GM19455 (cell line): ENCODE measurements at regions not wholly inside any gene's neighbourhood (a gene's known extent, or its start where the extent isn't known, plus 50 kb on each side); places are given as distances from the start of the nearest gene placed in this dataset.

Experiments
- ATAC-seq: cut with Tn5 transposase; IDR thresholded peaks from one replicate; pipeline ENCODE4 v1.9.1; 2021; ENCODE audit not compliant: unreplicated experiment

DNA sequence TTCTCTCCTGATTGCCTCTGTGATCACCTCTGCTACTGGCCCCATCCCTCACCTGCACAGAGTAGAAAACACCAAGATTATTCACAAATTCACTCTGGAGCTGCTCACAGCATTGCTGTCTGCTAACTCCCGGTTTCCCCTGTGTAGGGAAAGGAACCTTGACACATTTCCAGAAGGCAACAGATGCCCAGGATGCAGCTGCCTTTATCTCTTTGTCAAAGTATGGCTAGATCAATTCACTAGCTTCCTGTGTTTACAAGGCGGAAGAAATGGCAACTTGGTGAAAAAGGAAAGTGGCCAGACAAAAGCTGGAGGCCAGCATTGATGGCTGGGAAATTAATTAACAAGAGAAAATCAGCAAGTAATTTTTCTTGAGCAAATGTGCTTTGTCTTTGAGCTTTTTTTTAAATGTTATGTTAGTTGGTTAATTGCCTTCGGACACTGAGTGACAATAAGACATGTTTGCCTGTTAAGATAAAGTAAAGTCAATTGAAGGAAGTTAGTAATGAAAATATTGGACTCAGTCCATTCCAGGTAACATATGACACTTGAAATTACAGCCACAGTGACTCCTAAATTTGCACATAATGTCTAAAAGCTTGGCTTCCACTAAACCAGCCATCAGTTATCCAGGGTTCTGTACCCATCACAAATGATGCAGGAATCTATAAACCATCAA lies 394.6 kb upstream of the IL12A start:
- no peak for ATAC-seq

DNA sequence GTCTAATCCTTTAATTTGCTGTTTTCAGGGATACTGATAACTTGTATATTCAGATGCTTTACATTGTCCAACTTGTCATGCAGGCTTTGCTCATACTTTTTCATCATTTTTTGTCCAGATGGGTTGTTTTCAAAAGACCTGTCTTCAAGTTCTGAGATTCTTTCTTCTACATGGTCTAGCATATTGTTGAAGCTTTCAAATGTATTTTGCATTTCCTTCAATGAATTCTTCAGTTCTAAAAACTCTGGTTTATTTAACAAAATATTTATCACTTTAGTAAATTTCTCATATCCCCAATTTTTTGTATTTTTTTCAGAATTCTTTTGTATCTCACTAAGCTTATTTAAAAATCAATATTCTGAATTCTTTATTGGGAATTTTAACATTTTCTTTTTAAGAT lies 388.3 kb upstream of the IL12A start:
- no peak for ATAC-seq

DNA sequence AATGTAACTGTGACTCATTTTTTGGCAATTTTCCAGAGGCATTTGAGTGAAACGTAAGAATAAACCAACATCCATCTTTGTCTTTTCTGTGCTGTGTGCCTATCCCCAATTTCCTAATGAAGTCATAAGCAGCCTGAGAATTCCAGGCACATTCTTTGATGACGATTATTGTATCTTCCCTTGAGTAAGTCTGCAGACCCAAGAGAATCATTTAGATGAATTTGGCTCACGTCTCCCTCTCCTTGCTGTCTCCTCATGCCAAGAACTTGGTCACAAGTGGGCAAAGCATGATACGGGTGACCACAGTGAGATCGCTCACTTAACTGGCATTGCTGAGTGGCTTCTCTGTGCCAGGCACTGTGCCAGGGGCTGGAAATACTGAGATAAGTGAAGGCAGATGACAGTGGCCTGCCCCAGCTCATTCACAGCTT lies 384.5 kb upstream of the IL12A start:
- no peak for ATAC-seq

DNA sequence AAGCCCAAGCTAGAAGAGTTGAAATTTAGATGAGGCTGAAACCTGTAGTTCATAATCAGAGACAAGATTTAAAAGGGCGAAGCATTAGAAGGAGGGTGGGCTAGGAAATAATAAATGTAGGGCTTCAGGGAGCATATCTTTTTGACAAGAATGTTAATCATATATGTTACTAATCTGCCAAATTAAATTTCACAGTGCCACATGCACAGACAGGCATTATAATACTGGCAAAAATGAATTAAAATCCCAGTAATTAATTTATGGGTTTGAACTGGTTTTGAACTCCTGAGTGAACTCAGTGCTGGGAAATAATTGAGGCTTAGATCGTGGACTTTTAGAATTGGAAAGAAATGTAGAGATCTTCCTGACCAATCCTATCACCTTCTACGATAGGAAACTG lies 383.5 kb upstream of the IL12A start:
- no peak for ATAC-seq

DNA sequence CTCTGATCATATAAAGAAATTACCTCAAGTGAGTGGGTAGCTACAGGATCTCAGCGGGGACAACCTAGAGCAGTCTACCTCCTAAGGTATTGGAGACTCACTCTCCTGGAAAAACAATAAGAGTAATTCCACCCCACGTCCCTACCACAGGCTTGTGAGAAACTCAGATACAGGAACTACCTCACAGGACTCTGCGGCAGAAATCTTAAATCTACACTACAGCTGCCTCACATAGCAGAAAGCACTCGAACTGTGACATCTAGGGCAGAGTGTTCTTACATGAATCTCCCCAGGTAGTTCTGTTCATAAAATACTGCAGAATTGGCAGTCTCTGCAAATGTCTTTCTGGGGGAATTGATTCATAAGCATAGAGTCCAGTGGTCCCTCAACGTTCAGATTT lies 382.9 kb upstream of the IL12A start:
- ATAC-seq, result no peak

DNA sequence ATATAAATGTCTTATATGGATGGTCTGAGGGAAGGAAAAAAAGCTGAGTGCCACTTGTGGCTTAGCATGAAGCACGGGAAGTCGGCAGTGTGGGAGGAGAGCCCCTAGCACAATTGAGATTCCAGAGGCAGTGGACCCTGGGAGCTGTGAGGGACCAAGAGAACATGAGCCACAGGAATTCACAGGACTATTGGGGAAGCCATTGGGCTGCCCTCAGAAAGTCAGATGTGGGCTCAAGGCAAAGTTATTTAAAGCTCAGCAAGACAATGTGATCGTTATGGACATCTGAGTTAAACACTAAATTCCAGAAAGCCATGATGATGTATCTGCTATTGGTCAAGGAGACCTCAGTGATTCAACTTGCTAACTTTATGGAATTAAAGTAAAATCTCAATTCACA lies 380.8 kb upstream of the IL12A start:
- ATAC-seq, result no peak

DNA sequence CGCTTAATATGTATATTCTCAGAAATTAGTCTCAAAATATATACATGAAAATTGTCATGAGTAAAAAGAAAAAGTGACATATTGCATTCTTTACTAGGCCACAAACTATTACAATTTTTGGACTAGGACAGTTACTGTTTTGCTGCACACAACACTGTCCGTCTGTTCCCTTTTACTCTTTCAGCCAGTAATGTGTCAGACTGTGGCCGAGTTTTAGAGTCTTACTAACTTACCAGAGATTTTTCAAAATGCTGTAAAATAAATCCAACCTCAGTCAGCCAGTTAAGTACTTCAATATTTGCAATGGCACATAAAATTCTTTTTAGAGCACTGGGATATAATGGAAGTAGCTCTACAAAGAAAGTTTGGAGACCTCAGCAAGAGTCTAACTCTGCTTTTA lies 380.3 kb upstream of the IL12A start:
- ATAC-seq, result no peak

DNA sequence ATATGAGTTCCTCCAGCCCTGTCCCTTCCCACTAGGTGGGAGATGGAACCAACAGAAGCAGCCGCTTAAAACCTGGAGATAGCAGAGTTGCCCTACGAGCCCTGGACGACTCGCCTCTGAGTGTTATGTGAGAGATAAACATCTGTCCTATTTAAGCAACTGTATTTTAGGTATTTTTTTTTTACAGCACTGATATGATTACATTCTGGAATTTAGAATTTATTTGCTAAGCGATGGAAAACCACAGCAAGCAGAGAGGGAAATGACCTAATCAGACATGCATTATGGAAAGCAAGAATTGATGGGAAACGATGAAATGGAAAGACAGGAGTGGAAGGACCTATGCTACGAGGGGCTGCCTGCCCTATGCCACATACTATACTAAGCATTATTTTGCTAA lies 379.0 kb upstream of the IL12A start:
- ATAC-seq, result no peak

DNA sequence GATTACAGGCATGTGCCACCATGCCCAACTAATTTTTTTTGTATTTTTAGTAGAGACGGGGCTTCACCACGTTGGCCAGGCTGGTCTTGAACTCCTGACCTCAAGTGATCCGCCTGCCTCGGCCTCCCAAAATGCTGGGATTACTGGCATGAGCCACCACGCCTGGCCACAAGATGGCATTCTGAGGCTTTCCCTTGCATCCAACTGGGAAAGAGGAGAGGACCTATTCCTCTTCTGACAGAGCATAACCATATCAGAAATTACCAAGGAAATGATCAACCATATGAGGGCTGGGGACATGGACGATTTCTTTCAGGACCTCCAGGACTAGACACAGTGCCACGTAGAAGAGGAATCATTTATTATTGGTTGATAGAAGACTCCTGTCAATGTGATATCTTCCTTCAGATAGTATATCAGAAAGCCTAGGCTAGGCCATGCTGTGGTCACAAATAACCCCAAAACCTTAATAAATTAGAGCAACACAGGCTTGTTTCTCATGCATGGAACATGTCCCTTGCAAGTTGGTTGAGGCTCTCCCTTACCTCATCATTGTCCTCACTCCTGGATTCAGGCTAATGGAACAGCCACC lies 372.3 kb upstream of the IL12A start:
- no peak for ATAC-seq

DNA sequence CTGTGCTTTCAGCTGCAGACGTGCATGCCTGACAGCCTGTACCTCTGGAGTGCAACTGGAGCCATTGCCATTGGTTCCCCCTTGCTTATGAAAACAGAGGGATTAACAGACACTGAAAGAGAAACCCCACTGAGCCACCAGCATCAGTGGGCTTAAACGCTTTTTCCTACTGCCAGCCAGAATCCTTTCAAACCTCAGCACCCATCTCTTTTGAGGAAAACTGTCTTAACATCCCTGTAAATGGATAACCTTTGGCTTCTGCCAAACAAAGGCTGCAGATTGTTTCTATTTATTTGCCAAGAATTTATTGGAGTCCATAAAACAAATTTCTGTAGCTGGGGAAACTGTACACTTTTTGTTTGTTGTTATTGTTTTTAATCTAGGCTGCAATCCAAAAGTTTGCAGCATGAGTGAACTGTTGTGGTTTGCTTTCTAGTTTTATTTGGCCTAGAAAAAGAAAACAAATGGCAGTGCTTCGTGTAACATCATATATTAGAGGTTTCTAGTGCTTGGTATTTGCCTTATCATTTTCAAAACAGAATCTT lies 369.2 kb upstream of the IL12A start:
- no peak for ATAC-seq

DNA sequence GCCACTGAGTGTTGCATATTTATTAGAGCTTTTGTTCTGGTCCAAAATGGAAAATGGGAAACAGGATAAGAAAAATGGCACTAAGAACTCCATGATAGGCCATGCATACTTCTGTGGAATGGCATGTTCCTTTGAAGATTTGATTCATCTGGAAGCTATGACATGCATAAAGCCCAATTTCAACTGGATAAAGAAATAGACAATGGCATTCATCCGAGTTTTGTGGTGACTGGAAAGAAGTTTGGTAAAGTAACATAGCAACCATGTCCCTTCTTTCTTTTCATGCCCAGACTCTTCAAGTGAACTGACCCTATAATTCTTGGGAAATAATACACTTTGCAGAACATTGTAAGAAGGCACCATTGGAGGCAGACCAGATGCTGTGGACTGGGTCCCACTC lies 368.4 kb upstream of the IL12A start:
- ATAC-seq, result no peak

DNA sequence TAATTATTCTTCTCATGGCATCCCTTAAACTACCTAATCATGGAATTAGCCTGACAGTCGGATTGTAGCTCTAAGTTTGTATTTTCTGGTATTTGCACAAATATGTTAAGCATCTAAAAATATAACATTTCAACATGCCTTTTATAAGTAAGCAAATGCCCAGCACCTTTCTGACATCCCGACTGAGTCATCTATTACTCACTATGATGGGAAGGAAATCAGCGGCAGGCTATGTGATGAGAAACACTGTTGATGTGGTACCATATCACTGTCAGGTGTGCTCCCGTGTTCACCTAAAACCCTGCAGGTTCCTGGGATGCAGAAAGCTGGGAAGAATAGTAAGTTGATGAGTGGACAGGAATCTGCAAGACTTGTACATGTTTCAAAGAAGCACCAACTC lies 367.8 kb upstream of the IL12A start:
- ATAC-seq, result no peak

DNA sequence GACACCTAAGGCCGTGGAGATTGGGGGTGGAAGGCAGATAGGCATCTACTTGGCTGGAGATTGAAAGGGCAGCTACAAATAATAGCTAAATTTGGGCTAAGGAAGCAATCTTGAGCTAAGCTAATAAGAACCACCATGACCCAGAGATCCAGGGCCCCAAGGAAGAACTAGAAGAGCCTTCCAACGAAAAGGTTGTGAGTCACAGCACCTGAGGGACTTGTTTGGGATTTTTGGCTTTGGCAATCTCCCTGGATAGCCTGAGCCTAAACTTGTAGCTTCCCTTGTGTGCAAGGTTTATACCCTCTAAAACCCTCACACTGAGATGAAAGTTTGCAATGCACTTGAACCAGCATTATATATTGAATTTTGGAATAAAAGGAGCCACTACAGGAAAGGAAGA lies 364.0 kb upstream of the IL12A start:
- ATAC-seq, result no peak

DNA sequence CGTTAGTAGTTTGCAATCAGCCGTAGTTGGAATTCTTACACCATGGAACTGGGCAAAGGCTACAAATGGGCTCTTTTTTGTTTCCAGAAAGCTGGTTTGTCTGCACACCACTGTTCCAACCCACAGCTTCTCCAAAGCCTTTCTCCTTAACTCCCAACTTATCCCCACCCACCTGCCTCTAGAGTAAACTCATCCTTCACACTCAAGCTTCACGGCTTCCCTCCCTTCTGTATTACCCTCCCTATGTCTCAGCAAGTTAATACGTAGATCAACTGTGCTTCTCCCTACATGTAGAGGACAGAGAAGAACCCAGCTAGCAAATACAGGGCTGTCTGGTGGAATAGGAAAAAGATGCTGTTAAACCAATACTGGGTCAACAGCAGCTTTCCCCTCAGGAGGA lies 363.0 kb upstream of the IL12A start:
- ATAC-seq, result no peak

DNA sequence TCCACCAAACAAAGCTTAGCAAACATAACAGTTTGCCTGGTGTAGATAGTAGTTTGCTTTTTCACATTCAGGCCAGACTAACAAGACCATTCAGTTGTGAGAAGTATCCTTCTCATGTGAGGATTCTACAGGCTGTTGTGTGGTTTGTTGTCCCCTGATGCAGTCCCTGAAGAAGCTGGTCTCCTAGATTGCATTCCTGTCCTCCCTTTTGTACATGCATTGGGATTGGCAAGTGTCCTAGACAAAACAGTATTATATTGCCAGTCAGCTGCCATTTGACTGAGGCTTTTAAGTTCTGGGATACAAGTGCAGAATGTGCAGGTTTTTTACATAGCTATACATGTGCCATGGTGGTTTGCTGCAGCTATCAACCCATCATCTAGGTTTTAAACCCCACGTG lies 362.0 kb upstream of the IL12A start:
- ATAC-seq, result no peak

DNA sequence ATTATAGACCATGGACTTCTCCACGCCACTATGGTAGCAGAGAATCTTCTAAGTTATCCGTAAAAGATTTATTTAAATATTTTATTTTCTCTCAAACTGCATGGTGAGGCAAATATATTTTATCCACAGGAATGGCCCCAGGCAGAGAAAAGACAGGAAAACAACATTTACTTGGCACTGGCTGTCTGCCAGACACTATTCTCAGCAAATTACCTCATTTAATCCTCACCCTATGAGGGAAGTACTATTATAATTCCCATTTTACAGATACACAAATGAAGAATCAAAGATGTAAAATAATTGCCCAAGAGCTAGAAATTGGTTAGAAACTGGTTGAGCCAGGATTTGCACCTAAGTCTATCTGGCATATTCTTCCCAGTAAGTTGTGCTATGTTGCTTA lies 361.4 kb upstream of the IL12A start:
- no peak for ATAC-seq

DNA sequence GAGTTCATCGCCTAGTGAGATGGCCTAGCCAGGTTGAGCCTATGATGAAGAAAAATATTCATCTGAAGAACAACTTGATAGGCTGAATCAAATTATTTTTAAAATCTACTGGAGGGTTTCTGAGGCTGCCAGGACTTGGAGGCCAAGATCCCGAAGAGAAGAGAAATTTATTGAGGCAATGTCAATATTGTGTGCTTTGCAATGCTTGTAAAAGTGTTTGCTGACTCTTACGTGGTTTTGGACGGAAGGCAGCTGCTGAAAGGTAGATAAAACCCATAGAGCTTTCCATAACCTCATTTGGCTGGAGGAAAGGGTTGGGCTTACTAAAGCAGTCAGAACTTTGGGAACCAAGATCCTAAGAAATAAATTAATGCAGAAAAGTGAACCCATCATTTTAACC lies 361.0 kb upstream of the IL12A start:
- ATAC-seq, result no peak

DNA sequence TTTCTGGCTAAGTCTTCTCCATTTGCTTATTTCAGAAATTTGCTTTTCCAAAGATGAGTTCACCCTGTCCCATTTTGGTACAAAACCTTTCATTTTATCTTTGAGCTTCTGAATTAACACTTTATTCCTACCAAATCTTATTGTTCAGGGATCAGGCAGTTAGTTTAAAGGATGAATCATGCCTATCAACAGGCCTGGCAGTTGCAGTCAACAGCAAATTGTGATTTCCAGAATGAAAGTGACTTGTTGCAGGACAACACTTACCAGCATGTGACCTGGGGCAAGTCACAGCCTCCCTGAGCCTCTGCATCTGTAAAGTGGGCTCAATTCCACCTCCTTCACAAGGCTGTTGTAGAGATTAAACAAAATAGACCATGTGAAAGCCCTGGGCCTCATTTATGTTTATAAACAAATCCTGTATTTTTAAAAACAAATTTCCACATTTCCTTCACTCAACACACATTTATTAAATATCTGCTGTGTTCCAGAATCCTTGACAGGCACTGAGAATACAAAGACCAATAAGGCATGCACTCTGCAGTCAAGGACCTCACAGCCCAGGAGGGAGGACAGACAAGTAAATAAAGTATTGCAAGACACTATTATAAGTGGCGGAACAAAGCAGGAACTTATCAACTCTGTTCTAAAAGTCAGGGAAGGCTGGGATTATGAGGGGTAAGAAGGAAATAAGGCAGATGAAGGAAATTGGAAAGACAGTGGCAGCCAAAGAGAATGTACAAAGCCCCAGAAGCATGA lies 359.1 kb upstream of the IL12A start:
- ATAC-seq, result no peak

DNA sequence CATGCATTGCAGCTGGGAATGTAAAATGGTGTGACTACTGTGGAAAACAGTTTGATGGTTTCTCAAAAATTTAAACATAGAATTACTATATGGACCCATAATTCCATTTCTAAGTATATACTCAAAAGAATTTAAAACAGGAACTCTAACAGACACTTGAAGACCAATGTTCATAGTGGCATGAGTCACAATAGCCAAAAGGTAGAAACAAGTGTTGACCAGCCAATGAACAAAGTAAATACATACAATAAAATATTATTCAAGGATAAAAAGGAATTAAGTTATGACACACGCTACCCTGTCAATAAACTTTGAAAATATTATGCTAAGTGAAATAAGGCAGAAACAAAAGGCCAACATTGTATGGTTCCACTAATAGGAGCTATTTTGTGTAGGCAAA lies 357.4 kb upstream of the IL12A start:
- ATAC-seq, result no peak

DNA sequence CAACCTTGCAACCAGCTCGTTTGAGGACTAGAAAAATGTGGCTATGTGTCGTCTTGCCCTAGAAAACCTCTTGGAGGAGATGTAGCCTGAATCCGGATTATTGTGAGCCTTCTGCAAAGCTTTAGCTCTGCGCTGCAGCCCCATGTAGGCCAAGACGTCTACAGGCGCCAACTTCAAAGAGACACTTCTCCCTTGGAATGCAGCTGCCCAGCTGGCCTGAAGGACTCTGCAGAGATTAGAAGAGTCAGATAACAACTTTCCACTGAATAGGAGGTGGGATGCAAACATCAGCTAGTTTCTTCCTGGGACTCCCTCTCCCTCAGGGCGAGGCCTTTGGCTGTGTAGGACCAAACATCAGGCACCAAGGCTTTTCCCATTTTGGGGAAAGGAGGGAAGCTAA lies 356.5 kb upstream of the IL12A start:
- ATAC-seq, result no peak

DNA sequence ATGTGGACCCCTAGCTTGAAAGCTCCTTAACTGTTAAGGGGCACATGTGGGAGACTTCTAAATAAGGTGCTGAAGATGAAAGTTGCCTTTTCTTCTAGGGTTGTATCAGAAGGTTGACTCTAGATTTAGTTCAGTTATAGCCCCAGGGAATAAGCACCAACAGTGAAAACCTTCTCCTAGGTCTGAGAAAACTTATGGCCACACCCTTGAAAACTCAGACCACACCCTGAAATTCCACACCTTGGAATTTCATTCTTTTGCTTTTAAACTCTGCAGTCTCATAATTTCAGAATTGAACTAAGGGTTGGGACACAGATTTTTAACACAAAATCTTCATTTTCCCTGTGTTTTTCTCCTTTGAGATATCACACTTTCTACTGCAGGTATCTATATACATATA lies 355.8 kb upstream of the IL12A start:
- ATAC-seq, result no peak

DNA sequence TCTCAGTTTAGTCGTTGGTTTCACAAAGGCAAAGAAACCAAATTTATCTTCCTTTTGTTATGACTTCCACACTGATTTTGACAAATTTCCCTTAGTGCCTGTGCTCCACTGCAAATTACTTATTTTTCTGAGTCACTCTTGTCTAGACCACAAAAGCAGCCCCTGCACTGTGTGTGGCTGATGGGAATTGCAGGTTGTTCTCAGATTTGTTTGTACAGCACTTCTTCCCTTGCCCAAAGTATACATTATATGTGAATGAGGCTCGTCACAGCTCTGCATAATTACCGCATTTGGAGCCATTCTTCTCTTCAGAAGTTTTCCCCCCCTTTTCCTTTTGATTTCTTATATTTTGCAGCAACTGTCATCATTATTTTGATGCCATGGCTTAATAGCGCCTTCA lies 354.2 kb upstream of the IL12A start:
- no peak for ATAC-seq
